NCI-H2107 (cell line): ENCODE measurements at regions not wholly inside any gene's neighbourhood (a gene's known extent, or its start where the extent isn't known, plus 50 kb on each side); places are given as distances from the start of the nearest gene placed in this dataset.
"Not testable (repeated sequence)": the region's sequence is repeated elsewhere in the genome, so short reads cannot be mapped to it uniquely, and the experiment has no call there.

Experiments
- DNase-seq: peaks from one replicate; lab custom pipeline; 2025; lab: John Stamatoyannopoulos, UW

- no peak for DNase-seq
Measured at GRCh38 chr2:82811946-82812345, 1647.1 kb downstream of the SUCLG1 start.

- no peak for DNase-seq
Measured at GRCh38 chr2:82803307-82803706, 1655.8 kb downstream of the SUCLG1 start.

- no peak for DNase-seq
Measured at GRCh38 chr2:82797469-82797868, 1661.6 kb downstream of the SUCLG1 start.

GRCh38 chr2:82796132-82796531, 1662.9 kb downstream of the SUCLG1 start:
- no peak for DNase-seq

GRCh38 chr2:82795446-82795845, 1663.6 kb downstream of the SUCLG1 start:
- no peak for DNase-seq

- DNase-seq: no peak
Measured at GRCh38 chr2:82793711-82794435, 1665.2 kb downstream of the SUCLG1 start.

- no peak for DNase-seq
Measured at GRCh38 chr2:82792316-82792715, 1666.8 kb downstream of the SUCLG1 start.

- DNase-seq: no peak
Measured at GRCh38 chr2:82790206-82791021, 1668.7 kb downstream of the SUCLG1 start.

GRCh38 chr2:82789851-82790205, 1669.3 kb downstream of the SUCLG1 start:
- DNase-seq: no peak

- no peak for DNase-seq
Measured at GRCh38 chr2:82781176-82781915, 1677.7 kb downstream of the SUCLG1 start.

- no peak for DNase-seq
Measured at GRCh38 chr2:82780050-82780449, 1679.0 kb downstream of the SUCLG1 start.

GRCh38 chr2:82752396-82752795, 1706.7 kb downstream of the SUCLG1 start:
- DNase-seq: no peak

GRCh38 chr2:82748653-82749052, 1710.4 kb downstream of the SUCLG1 start:
- no peak for DNase-seq

GRCh38 chr2:82740527-82740926, 1718.6 kb downstream of the SUCLG1 start:
- no peak for DNase-seq

GRCh38 chr2:82737965-82738364, 1721.1 kb downstream of the SUCLG1 start:
- not testable (repeated sequence) for DNase-seq

- no peak for DNase-seq
Measured at GRCh38 chr2:82735336-82735735, 1723.7 kb downstream of the SUCLG1 start.

- DNase-seq: no peak
Measured at GRCh38 chr2:82731824-82732223, 1727.3 kb downstream of the SUCLG1 start.

GRCh38 chr2:82730811-82731210, 1728.3 kb downstream of the SUCLG1 start:
- no peak for DNase-seq

- DNase-seq: no peak
Measured at GRCh38 chr2:82728090-82728489, 1731.0 kb downstream of the SUCLG1 start.

- DNase-seq: no peak
Measured at GRCh38 chr2:82708681-82709080, 1750.4 kb downstream of the SUCLG1 start.

GRCh38 chr2:82697231-82697630, 1761.8 kb downstream of the SUCLG1 start:
- DNase-seq: no peak

- no peak for DNase-seq
Measured at GRCh38 chr2:82694431-82694830, 1764.6 kb downstream of the SUCLG1 start.
